Colonic mucosa (tissue), 4 donors: ENCODE measurements at regions not wholly inside any gene's neighbourhood (a gene's known extent, or its start where the extent isn't known, plus 50 kb on each side); places are given as distances from the start of the nearest gene placed in this dataset.

Source experiments
- DNase-seq: peaks from one replicate; pipeline ENCODE4 v3.0.0-alpha.2; 2020
- H3K27ac ChIP-seq: fragments of 200-600 bp; one replicate; pipeline ENCODE4 v1.8.0; 2021
- H3K27me3 ChIP-seq: fragments of 200-600 bp; one replicate; pipeline ENCODE4 v1.8.0; 2021
- H3K36me3 ChIP-seq: fragments of 200-600 bp; one replicate; pipeline ENCODE4 v1.8.0; 2021
- H3K4me1 ChIP-seq: fragments of 200-600 bp; one replicate; pipeline ENCODE4 v1.8.0; 2021; ENCODE audit warnings: mild to moderate bottlenecking
- H3K4me3 ChIP-seq: fragments of 200-600 bp; one replicate; pipeline ENCODE4 v1.8.0; 2021
- H3K9ac ChIP-seq, 2 donors: one replicate each; pipeline ENCODE4 v1.7.0; 2013; ENCODE audit warnings: control low read depth in 2 of 2, low read depth in 2 of 2, low read length in 2 of 2
- H3K9me3 ChIP-seq: fragments of 200-600 bp; one replicate; pipeline ENCODE4 v1.8.0; 2021
- intact Hi-C: fragments of 100-400 bp; cut with DNase I; formaldehyde crosslinking; loops from one replicate; pipeline ENCODE4 v1.14.1; 2022
- TF ChIP-seq, protein P1 (sequence below): fragments of 200-600 bp; IDR thresholded peaks from one replicate; pipeline ENCODE4 v1.8.0; 2022; ENCODE audit warnings: antibody characterized with exemption, mild to moderate bottlenecking
- donor health status: healthy.
- donor health status: DM: no; HTN: no; CAD: no.
- donor health status: DM: no; HTN: no; CAD: no.

- intact Hi-C loops = no loop called here
- H3K4me3 ChIP-seq = no peak overlapping the region
- no peaks in the 10 kb centered on the region for H3K4me1 ChIP-seq
- H3K9ac ChIP-seq = no peak overlapping the region
- H3K36me3 ChIP-seq = no peaks in the 10 kb centered on the region
- TF ChIP-seq, protein P1, sequence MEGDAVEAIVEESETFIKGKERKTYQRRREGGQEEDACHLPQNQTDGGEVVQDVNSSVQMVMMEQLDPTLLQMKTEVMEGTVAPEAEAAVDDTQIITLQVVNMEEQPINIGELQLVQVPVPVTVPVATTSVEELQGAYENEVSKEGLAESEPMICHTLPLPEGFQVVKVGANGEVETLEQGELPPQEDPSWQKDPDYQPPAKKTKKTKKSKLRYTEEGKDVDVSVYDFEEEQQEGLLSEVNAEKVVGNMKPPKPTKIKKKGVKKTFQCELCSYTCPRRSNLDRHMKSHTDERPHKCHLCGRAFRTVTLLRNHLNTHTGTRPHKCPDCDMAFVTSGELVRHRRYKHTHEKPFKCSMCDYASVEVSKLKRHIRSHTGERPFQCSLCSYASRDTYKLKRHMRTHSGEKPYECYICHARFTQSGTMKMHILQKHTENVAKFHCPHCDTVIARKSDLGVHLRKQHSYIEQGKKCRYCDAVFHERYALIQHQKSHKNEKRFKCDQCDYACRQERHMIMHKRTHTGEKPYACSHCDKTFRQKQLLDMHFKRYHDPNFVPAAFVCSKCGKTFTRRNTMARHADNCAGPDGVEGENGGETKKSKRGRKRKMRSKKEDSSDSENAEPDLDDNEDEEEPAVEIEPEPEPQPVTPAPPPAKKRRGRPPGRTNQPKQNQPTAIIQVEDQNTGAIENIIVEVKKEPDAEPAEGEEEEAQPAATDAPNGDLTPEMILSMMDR = no peak
- H3K27me3 ChIP-seq = no peaks in the 10 kb centered on the region
- DNase-seq = no peak
- no peak overlapping the region for H3K27ac ChIP-seq
- no peaks in the 10 kb centered on the region for H3K9me3 ChIP-seq
Observed at GRCh38 chr3:40989141-40990061, 209.9 kb upstream of the CTNNB1 start.

DNA sequence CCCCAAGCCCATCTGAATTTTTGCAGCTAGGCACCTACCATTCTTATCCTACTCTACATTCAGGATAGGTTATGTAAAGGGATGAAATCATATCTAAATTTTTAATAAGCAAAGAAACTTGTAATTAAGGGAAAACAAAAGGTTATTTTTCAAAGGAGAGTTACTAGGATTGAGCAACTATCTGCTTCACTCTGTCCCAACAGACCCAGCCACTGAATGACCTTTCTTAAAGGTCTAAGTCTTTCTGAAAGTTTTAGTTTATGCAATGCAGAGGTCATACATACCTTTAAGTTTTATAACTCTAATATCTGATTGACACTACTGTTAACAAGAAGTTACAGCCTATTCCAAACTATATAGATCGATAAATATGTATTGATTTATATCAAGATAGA is 209.2 kb upstream of the CTNNB1 start:
- no peak overlapping the region for H3K27ac ChIP-seq
- no peak overlapping the region for H3K9ac ChIP-seq
- H3K4me3 ChIP-seq = no peak overlapping the region
- no peaks in the 10 kb centered on the region for H3K36me3 ChIP-seq
- TF ChIP-seq, protein P1 = no peak
- intact Hi-C loops = no loop called here
- H3K9me3 ChIP-seq = no peaks in the 10 kb centered on the region
- H3K4me1 ChIP-seq = no peaks in the 10 kb centered on the region
- H3K27me3 ChIP-seq = no peaks in the 10 kb centered on the region
- DNase-seq = no peak

GRCh38 chr3:40992023-40992422 is 207.3 kb upstream of the CTNNB1 start:
- H3K4me1 ChIP-seq = no peaks in the 10 kb centered on the region
- TF ChIP-seq, protein P1 = no peak
- DNase-seq = no peak
- no peaks in the 10 kb centered on the region for H3K9me3 ChIP-seq
- H3K9ac ChIP-seq = no peak overlapping the region
- no peak overlapping the region for H3K4me3 ChIP-seq
- no peak overlapping the region for H3K27ac ChIP-seq
- intact Hi-C loops = no loop called here
- no peaks in the 10 kb centered on the region for H3K36me3 ChIP-seq
- H3K27me3 ChIP-seq = no peaks in the 10 kb centered on the region

DNA sequence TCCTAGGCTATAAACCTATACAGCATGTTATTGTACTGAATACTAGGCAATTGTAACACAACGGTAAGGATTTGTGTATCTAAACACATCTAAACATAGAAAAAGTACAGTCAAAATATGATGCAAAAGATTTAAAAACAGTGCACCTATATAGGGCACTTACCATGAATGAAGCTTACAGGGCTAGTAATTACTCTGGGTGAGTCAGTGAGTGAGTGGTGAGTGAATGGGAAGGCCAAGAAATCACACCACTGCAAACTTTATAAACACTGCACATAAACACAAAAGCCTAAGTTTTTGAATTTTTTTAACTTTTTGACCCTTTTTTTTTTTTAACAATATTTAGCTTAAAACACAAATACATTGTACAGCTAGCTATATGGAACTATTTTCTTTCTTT is 204.7 kb upstream of the CTNNB1 start:
- H3K4me3 ChIP-seq = no peak overlapping the region
- DNase-seq = no peak
- TF ChIP-seq, protein P1 = no peak

DNA sequence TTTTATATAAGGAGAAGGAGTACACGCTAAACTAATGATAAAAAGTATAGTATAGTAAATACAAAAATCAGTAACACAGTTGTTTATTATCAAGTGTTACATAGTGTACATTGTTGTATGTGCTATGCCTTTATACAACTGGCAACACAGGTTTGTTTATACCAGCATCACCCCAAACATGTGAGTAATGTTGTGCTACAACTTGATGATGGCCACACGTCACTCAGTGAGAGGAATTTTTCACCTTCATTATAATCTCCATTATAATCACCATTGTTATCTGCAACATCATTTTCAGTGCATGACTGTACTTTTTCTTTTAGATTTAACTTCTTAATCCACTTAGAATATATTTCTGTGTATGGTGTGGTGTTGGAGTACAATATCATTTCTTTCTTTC is 204.0 kb upstream of the CTNNB1 start:
- H3K4me3 ChIP-seq = no peak overlapping the region
- no peak for DNase-seq
- intact Hi-C loops = no loop called here
- no peaks in the 10 kb centered on the region for H3K27me3 ChIP-seq
- H3K36me3 ChIP-seq = no peaks in the 10 kb centered on the region
- H3K27ac ChIP-seq = no peak overlapping the region
- no peaks in the 10 kb centered on the region for H3K4me1 ChIP-seq
- H3K9me3 ChIP-seq = no peaks in the 10 kb centered on the region
- H3K9ac ChIP-seq = no peak overlapping the region
- TF ChIP-seq, protein P1 = no peak

More for the DNA sequence above, 204.7 kb upstream of the CTNNB1 start:
- H3K9me3 ChIP-seq = no peaks in the 10 kb centered on the region
- H3K9ac ChIP-seq = no peak overlapping the region
- intact Hi-C loops = no loop called here
- no peaks in the 10 kb centered on the region for H3K36me3 ChIP-seq
- no peaks in the 10 kb centered on the region for H3K27me3 ChIP-seq
- no peaks in the 10 kb centered on the region for H3K4me1 ChIP-seq
- H3K27ac ChIP-seq = no peak overlapping the region
